ENCODE measurements at regions not wholly inside any gene's neighbourhood (a gene's known extent, or its start where the extent isn't known, plus 50 kb on each side); places are given as distances from the start of the nearest gene placed in this dataset.

DNA sequence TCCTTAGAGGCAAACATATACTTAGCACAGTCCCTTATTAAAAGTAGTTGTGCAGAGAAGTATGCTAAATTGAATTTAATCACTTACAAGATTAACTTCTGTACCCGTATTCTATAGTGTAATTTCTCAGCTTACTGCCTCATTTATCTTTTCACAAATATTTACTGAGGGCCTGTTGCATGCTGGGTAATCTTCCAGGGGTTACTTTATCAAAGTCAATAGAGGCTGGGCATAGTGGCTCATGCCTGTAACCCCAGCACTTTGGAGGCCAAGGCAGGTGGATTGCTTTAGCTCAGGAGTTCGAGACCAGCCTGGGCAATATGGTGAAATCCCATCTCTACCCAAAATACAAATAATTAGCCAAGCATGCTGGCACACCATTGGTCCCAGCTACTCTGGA is 111.7 kb upstream of the RAB27B start (continued):
- no peak for TF ChIP-seq TCF12 (IDR thresholded peaks at IDR 0.05; ENCODE audit: low read depth, low read length)

Data from H1 (cell line).